ENCODE measurements at regions not wholly inside any gene's neighbourhood (a gene's known extent, or its start where the extent isn't known, plus 50 kb on each side); places are given as distances from the start of the nearest gene placed in this dataset.

- no peak for DNase-seq
- intact Hi-C loops (cut with DNase I), result no loop called here
These were observed 98.0 kb downstream of the IRF2BPL start for GRCh38 chr14:76930549-76930948.

- intact Hi-C loops (cut with DNase I), result no loop called here
- DNase-seq, result no peak
These were observed 98.6 kb downstream of the IRF2BPL start for GRCh38 chr14:76929927-76930326.

GRCh38 chr14:76927971-76928700, 100.4 kb downstream of the IRF2BPL start:
- DNase-seq, result no peak
- intact Hi-C loops (cut with DNase I), result no loop called here

- peak in 9 of 10 donors; percentile 47 to 96 (median 76) for DNase-seq
- intact Hi-C loops (cut with DNase I), result no loop called here
These were observed 100.5 kb downstream of the LRRC74A start for GRCh38 chr14:76926521-76927251.

- no peak for DNase-seq
- intact Hi-C loops (cut with DNase I), result no loop called here
These were observed 98.9 kb downstream of the LRRC74A start for GRCh38 chr14:76925097-76925441.

- peak; percentile 45 to 92 (median 78) for DNase-seq
- intact Hi-C loops (cut with DNase I), result no loop called here
These were observed 98.3 kb downstream of the LRRC74A start for GRCh38 chr14:76924371-76925096.

GRCh38 chr14:76923431-76924370, 97.5 kb downstream of the LRRC74A start:
- peak in 6 of 10 donors; percentile 42 to 92 (median 70) for DNase-seq
- intact Hi-C loops (cut with DNase I), result no loop called here

GRCh38 chr14:76922584-76922983, 96.4 kb downstream of the LRRC74A start:
- intact Hi-C loops (cut with DNase I), result no loop called here

GRCh38 chr14:76922092-76922491, 95.9 kb downstream of the LRRC74A start:
- intact Hi-C loops (cut with DNase I), result no loop called here
- DNase-seq, result no peak

More at GRCh38 chr14:76922584-76922983, 96.4 kb downstream of the LRRC74A start:
- peak in 8 of 10 donors; percentile 38 to 93 (median 52) for DNase-seq

GRCh38 chr14:76921088-76921399, 94.8 kb downstream of the LRRC74A start:
- intact Hi-C loops (cut with DNase I), result no loop called here
- no peak for DNase-seq

- DNase-seq, result peak in 1 of 10 donors; percentile 57
- intact Hi-C loops (cut with DNase I), result no loop called here
These were observed 94.3 kb downstream of the LRRC74A start for GRCh38 chr14:76920331-76921087.

GRCh38 chr14:76919431-76920330, 93.5 kb downstream of the LRRC74A start:
- intact Hi-C loops (cut with DNase I), result loop anchor here (2.0 kb wide), 2 partner anchors 27 to 107 kb away; no protein-coding TSS in a partner anchor
- peak in 7 of 10 donors; percentile 35 to 92 (median 54) for DNase-seq

Data from posterior cingulate gyrus (tissue), 11 donors.